ENCODE measurements at regions not wholly inside any gene's neighbourhood (a gene's known extent, or its start where the extent isn't known, plus 50 kb on each side); places are given as distances from the start of the nearest gene placed in this dataset.

GRCh38 chr3:103134023-103134724 lies 699.4 kb downstream of the ZPLD1 start:
- peak; percentile 78 for FAIRE-seq
- 0% methylated on average over 1 of the region's 1 CpG for WGBS (ENCODE audit: insufficient coverage, insufficient replicate concordance, low lambda C conversion rate, missing lambda C conversion rate)
- ChIA-PET RAD21 (ENCODE audit: unreplicated experiment) (no interaction called here), POLR2A (no interaction called here), CTCF (no interaction called here), SMC1A (ENCODE audit: uncharacterized antibody, unreplicated experiment) (interaction anchor here (0.6 to 0.8 kb wide), 2 partner anchors 84 to 938 kb away, joined by 3 to 4 read pairs; no protein-coding TSS in a partner anchor)
- Histone ChIP-seq H3K36me3 (ENCODE audit: control insufficient read depth in 2 of 2, insufficient read depth in 2 of 2, low read length in 1 of 2) (no peaks in the 10 kb centered on the region), H3K27me3 (replicated peaks in 1 of 2; ENCODE audit: control insufficient read depth in 2 of 2, insufficient read depth in 2 of 2, low read length in 1 of 2) (no peaks in the 10 kb centered on the region), H3K9me3 (replicated peaks; ENCODE audit: control insufficient read depth, insufficient read depth, low read length) (no peaks in the 10 kb centered on the region), H3K4me2 (ENCODE audit: control insufficient read depth, insufficient read depth) (no peak overlapping the region), H3K4me1 (ENCODE audit: control insufficient read depth, insufficient read depth, low read length) (no peaks in the 10 kb centered on the region), H2AFZ (ENCODE audit: control insufficient read depth, low read depth, low read length) (no peak overlapping the region), H4K20me1 (ENCODE audit: control insufficient read depth, insufficient read depth) (no peaks in the 10 kb centered on the region), H3K9ac (ENCODE audit: control insufficient read depth, insufficient read depth, low read length) (no peak overlapping the region), H3K79me2 (ENCODE audit: control insufficient read depth, insufficient read depth, low read length) (no peaks in the 10 kb centered on the region), H3K4me3 (no peak overlapping the region), H3K27ac (ENCODE audit: control insufficient read depth, insufficient read depth) (no peak overlapping the region)
- no peak for DNase-seq (ENCODE audit: low read depth, low spot score)
- intact Hi-C loops (cut with micrococcal nuclease; ENCODE audit: unreplicated experiment) = no loop called here
- peak; percentile 90 for ATAC-seq
- TF ChIP-seq ZNF274 (IDR thresholded peaks at IDR 0.05; ENCODE audit: insufficient read depth, insufficient read length) (no peak), SPI1 (IDR thresholded peaks at IDR 0.05; ENCODE audit: borderline replicate concordance, insufficient read depth, low read depth, low read length) (peak; percentile 51; the same call in 1 of the 2 replicates), ZBTB4 (CRISPR knock-in tag; IDR thresholded peaks at IDR 0.05) (no peak), CREM (IDR thresholded peaks at IDR 0.05; ENCODE audit: low read depth) (no peak), TCF3 (IDR thresholded peaks at IDR 0.05; ENCODE audit: borderline replicate concordance, insufficient read depth, low read depth, low read length) (no peak), ZNF207 (IDR thresholded peaks at IDR 0.05; ENCODE audit: borderline replicate concordance) (no peak)
- in situ Hi-C loops (cut with MboI) = no loop called here
- no TSS peak for BruUV-seq (replicated peaks)
